DND-41 (cell line): ENCODE measurements at regions not wholly inside any gene's neighbourhood (a gene's known extent, or its start where the extent isn't known, plus 50 kb on each side); places are given as distances from the start of the nearest gene placed in this dataset.

Experiments
- EZH2 ChIP-seq: IDR thresholded peaks from 3 replicates; pipeline ENCODE4 v1.6.1; 2012; ENCODE audit warnings: borderline replicate concordance, low read depth, mild to moderate bottlenecking, moderate library complexity, low read length, inconsistent platforms; ENCODE audit not compliant: severe bottlenecking
- TF ChIP-seq, protein P1 (sequence below): IDR thresholded peaks from 2 replicates; pipeline ENCODE4 v1.5.1; 2012; ENCODE audit warnings: borderline replicate concordance, low read length, moderate library complexity, mild to moderate bottlenecking; ENCODE audit not compliant: poor library complexity, severe bottlenecking; ENCODE audit errors: extremely low read depth

DNA sequence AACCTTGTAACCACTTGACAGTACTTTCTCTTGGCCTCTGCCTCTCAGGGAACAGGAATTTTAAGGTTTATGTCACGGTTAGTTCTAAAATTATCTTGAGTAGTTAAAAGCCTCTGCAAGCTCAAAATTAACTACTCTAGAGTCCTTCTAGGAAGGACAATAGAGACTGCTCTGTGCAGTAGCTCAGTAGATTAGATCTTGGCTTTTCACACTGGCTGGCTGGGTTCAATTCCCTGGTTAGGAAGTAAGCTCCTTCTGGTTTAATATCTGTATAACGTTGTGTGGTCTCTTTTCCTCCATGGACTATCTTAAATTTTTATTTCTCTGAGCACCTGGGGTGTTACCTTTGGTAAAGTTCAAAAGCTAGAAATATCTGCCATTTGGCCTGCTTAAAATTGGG is 109.2 kb downstream of the AASDHPPT start:
- TF ChIP-seq, protein P1, sequence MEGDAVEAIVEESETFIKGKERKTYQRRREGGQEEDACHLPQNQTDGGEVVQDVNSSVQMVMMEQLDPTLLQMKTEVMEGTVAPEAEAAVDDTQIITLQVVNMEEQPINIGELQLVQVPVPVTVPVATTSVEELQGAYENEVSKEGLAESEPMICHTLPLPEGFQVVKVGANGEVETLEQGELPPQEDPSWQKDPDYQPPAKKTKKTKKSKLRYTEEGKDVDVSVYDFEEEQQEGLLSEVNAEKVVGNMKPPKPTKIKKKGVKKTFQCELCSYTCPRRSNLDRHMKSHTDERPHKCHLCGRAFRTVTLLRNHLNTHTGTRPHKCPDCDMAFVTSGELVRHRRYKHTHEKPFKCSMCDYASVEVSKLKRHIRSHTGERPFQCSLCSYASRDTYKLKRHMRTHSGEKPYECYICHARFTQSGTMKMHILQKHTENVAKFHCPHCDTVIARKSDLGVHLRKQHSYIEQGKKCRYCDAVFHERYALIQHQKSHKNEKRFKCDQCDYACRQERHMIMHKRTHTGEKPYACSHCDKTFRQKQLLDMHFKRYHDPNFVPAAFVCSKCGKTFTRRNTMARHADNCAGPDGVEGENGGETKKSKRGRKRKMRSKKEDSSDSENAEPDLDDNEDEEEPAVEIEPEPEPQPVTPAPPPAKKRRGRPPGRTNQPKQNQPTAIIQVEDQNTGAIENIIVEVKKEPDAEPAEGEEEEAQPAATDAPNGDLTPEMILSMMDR: no peak
- TF ChIP-seq EZH2: no peak
